HCEC 1CT (cell line): ENCODE measurements at regions not wholly inside any gene's neighbourhood (a gene's known extent, or its start where the extent isn't known, plus 50 kb on each side); places are given as distances from the start of the nearest gene placed in this dataset.

Source experiments
- DNase-seq: peaks from one replicate; pipeline ENCODE4 v3.0.0-alpha.2; 2017

DNA sequence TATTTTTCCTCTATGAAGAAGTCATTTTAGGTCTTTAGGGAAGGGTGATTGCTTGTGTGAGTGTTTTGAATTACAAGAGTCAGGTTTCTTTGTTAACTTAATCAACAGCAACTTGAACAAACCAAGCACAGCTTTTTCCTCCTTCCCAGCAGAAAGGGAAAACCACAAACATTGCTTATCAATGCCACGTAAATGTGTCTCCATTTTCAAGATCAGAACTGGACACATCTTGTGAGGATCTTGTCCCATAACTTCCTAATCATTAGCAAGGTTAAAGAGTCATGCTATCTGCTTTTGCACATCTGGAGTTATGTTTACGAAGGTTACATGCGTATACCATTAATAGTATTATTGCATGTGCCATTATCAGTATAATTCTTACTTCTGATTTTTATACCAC, 248.0 kb upstream of the FLRT2 start:
- DNase-seq = no peak

DNA sequence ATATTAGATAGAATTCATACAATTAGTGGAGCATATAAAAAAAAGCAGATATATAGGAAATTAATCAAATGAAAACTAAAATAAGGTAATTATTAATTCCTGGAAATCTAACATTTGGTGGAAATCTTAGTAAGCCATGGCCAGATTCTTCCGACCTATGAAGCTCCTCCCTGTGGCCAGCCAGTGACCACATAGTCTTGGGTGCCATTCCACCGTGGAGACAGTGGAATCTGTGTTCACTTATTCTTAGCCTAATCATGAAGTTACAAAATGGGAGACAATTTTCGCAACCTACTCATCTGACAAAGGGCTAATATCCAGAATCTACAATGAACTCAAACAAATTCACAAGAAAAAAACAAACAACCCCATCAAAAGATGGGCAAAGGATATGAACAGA, 241.9 kb upstream of the FLRT2 start:
- DNase-seq = no peak

DNA sequence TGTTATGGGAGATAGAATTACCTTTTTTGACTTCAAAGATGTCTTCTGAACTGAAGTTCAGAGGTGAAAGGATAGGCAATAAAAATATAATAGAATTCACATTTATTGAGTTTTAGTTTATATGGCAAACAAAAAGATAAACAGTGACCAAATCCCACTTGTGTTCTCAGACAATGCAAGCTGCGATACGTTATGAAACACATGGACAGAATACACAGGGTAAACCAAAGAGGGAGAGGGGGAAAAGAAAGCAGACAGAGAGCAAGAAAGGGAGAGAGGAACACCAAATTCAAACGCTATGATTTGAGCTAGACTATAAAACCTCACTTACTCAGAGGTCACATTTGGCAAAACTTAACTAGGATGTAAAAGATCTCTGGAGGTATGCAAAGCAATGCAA, 238.2 kb upstream of the FLRT2 start:
- no peak for DNase-seq

DNA sequence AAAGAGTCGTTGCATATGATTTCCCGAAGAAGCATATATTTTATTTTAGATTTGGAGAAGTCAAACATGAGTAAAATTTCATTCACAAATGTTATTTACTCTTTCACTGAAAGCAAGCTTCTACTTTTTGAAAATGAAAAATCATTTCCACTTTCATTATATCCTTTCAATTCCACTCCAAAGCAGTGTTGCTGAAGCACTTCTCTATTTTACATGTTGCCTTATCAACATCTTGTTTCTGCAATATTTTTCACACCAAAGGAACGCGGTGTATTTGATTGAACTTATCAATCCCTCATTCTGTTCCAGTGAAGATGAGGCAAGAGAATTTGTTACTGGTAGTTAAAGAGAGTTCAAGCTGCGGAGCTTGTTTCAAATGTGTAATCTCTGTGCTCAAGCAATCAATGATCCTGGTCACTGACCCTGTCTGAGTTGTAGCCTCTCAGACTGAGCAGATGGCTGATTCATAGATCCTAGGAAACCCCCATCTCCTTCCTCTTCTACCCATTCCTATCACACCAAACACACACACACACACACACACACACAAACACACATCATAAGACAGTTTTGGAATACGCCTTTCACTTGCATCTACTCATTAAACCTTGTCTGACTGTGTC, 236.2 kb upstream of the FLRT2 start:
- DNase-seq = no peak

DNA sequence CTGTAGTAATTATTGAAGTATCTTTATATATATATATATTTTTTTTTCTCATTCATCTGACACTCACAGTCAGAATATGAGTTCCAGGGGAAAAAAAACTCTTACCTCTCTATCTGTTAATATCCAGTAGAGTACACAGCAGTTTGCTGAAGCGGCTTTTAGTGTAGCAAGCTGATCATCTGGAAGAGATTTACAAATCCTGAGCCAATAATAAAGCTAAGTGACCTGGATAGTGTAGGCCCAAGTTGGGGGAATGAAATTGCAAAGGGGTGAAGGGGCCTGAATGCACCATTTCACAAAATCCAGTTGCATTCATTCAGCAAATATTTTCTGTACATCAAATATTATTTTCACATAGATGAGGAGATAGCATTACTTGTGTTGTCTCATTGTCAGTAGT, 234.6 kb upstream of the FLRT2 start:
- no peak for DNase-seq

DNA sequence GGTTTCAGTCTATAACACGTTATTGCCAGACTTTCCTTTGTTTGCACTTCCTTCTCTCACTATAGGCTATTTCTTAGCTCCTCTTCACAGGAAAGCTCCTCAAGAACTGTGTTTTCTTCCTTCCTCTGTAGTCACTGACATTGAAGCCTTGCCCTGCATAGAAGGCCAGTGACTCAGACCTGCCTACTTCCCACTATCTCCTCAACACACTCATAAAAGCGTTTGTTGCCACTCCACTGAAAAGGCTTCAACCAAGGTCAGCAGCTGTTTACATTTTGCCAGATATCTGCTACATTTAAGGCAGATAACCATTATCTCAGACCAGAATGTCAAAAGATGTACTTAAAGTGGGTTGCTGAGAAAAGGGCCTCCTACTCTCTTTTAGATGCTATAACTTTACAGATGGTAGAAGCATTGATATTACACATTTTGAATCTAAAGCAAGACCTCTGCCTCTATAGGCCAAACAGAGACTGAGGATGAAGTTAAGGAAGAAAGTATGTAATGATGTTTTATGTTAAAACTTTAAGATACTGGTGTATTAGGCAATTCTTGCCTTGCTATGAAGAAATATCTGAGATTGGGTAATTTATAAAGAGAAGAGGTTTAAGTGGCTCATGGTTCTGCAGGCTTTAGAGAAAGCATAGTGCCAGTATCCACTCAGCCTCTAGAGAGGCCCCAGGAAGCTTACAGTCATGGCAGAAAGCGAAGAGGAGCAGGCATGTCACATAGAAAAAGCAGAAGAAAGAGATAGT, 233.3 kb upstream of the FLRT2 start:
- DNase-seq = peak; percentile 71

DNA sequence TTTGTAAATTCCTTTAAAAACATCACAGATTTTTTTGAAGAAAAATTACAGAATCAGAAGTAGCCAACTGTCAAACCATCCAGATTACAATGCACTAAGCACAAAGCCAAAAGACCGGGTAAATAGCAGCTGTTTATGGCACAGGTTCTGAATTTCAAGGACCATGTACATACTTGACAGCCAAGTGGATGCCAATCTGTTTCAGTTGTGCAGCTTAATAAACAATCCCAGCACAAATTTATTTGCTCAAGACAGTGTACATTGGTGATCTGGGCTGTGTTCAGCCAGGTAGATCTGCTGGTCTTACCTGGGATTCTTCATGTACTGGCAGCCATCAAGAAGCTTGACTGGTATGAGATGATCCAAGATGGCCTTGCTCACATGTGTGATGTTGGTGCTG, 229.8 kb upstream of the FLRT2 start:
- no peak for DNase-seq

DNA sequence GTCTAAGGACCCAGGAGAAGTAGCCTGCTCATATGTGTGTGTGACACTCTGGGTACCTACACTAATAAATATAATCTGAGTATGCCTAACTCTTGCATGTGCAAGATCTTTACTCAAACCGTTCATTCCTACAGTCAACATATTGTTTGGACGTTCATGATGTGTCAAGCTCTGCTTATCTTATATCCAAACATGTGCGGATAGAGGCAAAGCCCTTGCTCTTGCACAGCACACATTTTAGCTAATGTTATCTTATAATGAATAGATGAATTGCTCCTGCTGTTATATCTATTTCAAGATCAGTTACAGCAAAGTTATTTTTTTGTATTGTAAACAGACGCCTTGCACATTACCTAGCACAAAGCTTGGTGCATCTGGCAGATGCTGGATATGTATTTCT, 228.4 kb upstream of the FLRT2 start:
- no peak for DNase-seq

DNA sequence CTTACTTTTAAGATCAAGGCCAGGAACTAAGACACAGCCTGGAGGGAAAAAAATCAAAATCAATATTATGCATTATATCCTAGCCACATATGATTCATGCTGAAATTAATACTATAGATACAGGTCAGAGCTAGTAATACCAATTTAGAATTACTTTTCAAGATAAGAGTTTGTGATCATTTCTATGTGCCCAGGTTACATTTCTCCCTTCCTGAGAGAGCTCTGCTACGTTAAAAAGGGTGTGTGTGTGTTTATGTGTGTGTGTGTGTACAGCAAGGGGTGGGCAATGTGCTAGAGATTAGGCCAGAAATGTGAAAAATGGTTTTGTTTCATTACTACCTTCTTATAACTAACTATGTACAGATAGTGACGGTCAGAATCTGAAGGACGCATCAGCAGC, 223.9 kb upstream of the FLRT2 start:
- DNase-seq = no peak

DNA sequence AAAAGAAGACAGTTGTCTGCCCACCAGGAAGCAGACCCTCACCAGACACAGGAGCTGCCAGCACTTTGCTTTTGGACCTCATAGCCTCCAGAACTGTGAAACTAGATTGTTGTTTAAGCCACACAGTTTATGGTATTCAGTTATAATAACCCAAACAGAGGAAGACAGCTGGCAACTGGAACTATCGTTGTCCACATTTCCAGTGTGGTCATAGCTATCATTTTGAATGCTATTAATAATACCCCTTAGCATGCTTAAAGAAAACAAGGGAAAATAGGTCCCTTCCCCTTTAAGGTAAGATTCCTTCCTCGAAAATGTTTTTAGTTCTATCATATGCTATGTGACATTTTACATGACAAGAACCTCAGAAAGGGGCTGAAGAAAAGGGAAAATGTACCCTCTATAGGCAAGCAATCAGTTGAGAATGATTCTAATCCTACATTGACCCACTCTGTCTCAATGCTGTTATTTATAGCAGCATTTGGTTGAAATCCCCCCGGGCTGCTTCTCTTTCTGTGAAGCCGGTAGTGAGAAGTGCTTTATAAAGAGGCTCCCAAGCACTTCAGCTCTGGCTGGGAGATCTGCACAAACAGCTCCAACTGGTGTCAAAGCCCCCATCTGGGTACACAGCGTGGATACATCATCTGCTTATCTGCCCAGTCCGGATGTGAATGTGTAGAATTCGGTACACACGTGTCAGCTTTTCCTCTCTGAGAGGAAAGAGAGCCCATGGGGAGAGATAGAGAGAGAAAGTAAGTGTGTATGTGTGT, 221.2 kb upstream of the FLRT2 start:
- DNase-seq = no peak

DNA sequence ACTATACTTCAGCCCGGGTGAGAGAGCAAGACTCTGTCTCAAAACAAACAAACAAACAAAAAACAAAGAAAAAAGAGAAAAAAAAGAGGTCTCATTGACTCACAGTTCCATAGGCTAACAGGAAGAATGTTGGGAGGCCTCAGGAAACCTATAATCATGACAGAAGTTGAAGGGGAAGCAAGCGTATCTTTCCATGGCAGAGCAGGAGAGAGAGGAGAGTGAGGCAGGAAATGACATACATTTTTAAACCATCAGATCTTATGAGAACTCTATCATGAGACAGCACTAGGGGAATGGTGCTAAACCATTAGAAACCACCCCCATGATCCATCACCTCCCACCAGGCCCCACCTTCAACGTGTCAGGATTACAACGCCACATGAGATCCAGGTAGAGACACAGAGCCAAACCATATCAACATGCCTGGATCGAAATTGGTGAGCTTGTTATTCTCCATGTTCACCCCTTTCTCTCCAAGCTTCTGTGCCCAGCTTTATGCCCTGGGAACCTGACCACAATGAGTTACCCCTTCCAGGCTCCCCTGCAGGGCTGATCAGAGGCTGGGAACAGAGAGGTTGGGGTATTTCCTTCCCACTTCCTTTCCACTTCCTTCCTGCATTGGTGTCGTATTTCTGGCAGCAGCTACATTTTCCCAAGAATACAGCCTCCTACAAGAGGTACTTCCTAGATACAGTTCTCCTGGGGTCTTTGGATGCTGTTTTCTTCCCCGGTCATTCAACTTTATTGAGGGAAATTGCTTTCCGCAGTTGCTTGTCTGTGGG, 219.3 kb upstream of the FLRT2 start:
- DNase-seq = no peak

DNA sequence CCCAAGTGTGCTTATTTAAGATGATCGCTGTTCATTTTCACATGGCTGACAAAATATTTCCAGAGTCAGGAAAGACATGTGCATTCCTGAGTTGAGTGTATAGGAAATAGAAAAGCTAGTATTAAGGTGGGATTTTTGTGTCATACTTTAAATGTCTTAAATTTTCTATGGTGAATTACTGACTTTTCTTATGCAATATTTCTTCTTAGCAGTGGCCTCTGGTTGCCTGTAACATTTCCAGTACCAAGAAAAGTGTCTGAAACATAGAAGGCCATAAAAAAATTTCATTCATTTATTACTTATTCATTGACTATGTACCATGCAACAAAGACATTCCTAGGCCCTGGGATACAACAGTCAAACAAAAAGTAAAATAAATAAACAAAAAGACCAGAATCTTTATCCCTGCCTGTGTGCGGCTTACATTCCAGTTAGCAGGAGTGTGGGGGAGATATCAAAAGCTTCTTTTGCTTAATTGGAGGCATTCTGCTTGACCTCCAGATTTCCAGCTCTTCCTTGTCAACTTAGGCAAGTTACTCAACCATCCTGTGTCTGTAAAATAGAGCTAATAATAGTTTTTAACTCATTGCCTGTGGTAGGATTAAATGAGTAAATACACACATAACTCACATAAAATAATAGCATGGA, 216.3 kb upstream of the FLRT2 start:
- DNase-seq = peak; percentile 81

DNA sequence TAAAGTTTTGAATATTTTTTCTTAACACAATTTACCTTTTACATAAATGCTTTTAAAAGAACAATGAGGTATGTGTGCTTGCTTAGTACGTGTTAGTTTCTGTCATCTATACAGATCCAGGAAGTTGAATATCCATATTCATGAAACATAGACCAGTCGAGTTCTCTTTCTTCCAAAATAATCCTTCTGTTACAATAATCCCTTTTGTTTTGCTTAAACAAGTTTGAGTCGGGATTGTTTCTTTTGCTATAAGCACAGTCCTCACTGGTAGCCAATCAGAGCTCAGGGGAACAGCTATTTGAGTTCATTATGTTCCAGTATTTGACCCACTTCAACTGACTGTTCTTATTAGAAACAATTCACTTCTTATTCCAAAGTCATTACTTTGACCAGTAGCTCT, 214.7 kb upstream of the FLRT2 start:
- no peak for DNase-seq

DNA sequence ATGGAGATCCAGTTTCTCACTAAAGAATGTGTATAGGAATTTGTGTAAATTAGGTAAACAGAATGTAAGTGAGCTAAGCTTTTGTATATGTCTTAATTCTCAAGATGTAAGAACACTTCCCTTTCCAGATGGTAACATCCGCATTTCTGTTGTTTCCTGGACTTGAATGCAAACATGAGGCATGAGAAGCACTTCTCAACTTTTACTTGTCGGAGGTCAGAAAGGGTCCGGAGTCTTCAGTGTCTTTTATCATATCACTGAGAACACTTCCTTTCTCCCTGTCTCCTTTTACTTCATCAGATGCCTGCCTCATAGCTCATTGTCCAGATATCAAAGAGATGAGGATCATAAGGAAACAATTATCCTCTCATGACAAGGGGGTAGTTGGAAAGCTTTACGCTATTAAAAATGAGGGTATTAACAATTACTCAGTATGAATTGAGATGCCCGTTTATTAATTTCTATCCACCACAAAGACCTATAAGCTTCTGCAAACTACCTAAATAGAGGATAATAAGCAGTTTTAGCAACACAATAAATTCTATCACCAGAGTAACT, 214.1 kb upstream of the FLRT2 start:
- no peak for DNase-seq

DNA sequence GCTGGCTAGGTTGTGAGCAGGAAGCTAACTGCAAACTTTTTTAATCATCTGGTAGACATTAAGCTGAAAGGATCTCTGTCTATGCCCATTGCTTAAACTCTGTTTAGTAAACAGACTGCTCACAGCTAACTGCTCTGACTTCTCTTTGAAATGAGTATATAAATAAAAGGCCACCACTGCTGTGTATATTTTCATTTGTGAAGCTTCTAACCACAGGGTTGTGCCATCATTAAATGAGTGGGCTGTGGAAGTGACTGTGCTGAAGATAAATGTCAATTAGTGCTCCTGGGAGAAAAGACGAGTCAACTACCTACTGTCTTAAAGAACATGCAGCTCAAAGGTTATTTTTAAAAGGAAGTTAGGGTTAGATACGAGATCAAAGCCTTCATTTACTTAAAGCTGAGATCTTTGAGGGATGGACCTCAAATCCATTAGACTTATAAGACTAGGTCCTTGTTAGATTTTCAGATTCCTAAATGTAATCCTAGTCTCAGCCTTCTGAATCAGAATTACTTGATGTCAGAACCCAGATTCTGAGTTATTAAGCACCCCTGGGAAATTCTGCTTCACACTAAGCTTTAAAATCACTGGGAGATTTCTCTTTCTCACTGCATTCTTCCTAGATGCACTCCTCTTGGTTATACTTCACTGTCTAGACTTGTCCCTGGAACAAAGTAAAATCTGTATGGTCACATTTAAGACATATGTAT, 213.1 kb upstream of the FLRT2 start:
- DNase-seq = peak; percentile 47

DNA sequence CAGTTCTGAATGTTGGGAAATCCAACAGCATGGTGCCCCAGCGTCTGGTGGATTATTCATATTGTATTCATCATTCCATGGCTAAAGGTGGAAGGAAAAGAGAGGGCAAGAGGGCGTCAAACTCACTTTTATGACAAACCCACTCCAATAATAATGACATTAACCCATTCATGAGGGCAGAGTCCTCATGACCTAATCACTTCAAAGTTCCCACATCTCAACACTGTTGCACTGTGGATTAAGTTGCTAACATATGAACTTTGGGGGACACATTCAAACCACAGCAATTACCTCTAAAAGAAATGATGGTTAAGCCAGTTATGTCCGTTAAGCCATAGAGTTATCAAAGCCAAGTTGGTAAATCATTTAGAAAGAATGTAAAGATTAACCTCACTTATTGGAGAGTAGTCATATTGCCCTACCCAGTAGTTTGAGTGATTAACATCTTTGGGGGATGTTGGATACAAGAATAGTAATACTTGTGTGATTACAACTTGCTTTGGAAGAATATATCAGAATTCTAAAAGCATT, 212.4 kb upstream of the FLRT2 start:
- DNase-seq = peak; percentile 60

DNA sequence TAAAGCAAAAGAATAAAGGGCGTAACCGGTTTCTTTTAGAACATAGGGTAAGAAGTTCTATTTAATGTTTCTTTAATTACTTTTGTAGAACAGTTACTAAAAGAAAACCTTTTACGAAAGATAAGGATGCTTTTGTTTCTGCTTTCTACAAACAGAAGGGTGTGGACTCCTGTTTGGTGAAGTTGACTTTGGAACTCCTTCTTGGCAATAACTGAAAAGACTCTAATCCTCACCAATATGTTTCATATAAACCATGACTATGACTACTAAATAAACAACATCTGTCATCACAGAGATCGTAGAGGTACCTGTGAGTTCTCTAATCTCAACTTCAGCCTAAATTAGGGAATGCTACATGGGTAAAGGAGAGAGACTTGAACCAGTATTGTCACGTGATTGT, 210.8 kb upstream of the FLRT2 start:
- DNase-seq = no peak

DNA sequence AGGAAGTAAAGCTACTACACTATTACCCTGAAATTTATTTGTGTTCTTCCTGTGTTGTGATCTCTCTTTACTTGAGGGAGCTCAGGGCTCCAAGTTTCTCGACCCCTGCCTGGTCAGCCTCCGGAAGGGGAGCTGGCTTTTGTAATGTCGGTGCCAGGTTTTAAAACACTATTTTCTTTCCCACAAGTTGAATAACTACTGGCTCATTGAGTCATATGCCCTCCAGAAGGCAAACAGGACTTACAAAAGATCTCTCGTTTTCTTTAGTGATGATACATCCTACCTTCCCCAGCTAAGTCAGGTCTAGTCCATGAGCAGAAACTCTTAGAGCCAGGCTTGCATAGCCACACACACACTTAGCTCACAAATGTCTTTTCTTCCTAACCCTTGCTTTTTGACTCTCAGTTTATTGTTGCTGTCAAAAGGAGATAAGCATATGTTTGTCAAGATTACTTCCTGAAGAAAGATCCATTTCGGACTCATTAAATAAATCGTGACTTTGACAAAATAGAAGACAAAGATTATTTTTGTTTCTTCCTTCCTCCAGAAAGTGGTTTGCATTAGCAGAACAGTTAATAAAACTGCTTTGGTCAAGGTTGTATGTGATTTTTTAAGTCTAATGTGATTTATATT, 209.8 kb upstream of the FLRT2 start:
- DNase-seq = no peak

DNA sequence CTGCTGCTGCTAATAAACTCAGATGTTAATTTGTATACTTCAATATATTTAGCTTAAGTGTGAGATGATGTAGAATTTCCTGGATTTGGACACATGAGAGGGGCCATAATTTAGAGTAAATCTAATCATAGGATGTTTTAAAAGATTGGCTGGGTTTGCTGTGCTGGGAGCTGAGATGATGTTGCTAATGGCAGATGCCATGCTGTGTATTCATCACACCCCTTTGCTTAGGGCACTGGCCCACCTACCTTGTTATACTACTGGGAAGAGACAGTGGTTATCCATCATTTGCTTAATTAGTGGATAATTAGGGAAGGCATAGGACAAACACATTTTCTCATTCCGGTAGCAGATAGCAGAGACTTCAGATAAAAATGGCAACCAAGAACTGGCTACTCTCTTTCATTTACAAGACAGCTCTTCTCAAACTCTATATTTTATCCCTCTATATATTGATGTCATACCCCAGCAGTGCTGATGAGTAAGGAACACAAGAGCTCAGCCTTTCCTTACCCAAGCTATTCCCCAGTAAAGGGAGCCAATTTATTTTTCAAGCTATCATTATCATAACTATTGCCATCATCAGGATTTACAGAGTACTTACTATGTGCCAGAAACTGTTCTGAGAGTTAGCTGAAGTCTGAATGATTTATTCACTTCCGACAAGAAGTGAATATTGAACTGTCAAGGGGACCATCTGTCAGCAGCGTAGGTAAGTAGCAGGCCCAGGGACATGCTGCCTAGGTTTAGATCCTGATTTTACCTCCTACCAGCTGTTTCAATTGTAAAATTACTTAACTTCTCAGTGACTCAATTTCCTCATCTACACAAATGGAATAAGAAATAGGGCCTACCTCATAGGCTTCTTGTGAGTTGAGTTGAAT, 204.6 kb upstream of the FLRT2 start:
- DNase-seq = no peak

DNA sequence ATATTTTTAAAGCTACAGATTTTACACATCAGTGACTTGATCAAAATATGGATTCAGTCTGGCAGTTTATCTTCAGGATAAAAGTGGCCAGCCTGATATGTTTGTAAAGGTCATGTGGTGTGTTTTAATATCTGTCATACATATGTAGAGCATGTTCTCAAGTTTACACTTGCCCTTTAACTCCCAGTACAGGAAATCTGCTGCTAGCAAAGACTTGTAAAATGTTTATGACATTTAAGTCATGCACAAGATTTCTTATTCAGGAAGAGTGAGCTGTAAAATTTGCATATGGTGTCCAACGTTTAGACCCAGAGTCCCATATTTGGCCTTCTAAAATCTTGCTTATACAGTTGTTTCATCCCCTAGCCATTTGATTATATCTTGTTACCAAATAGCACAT, 197.5 kb upstream of the FLRT2 start:
- DNase-seq = no peak
